ENCODE measurements at regions not wholly inside any gene's neighbourhood (a gene's known extent, or its start where the extent isn't known, plus 50 kb on each side); places are given as distances from the start of the nearest gene placed in this dataset.

GRCh38 chr14:106277503-106277902, 751.1 kb downstream of the TMEM121 start:
- TF ChIP-seq CTCF (IDR thresholded peaks at IDR 0.05) (peak in 3 of 6 experiments; percentile 23 to 32 (median 26)), POLR2A (IDR thresholded peaks at IDR 0.05) (no peak)
